Lower lobe of right lung (tissue), 2 donors: ENCODE measurements at regions not wholly inside any gene's neighbourhood (a gene's known extent, or its start where the extent isn't known, plus 50 kb on each side); places are given as distances from the start of the nearest gene placed in this dataset.

Source experiments
- ATAC-seq, 2 donors: fragments of 200-7000 bp; cut with Tn5 transposase; one replicate each; pipeline ENCODE4 v1.9.1; 2020 to 2022; ENCODE audit warnings: mild to moderate bottlenecking in 2 of 2, moderate library complexity in 2 of 2
- DNase-seq: peaks from one replicate; pipeline ENCODE4 v3.0.0-alpha.2; 2020
- H3K27ac ChIP-seq: fragments of 200-600 bp; one replicate; pipeline ENCODE4 v1.8.0; 2022
- H3K27me3 ChIP-seq: fragments of 200-600 bp; one replicate; pipeline ENCODE4 v1.8.0; 2022; ENCODE audit warnings: low read depth
- H3K36me3 ChIP-seq: fragments of 200-600 bp; one replicate; pipeline ENCODE4 v1.8.0; 2022; ENCODE audit warnings: mild to moderate bottlenecking
- H3K4me1 ChIP-seq: fragments of 200-600 bp; one replicate; pipeline ENCODE4 v1.8.0; 2022
- H3K4me3 ChIP-seq: fragments of 200-600 bp; one replicate; pipeline ENCODE4 v1.8.0; 2022; ENCODE audit warnings: mild to moderate bottlenecking
- H3K9me3 ChIP-seq: fragments of 200-600 bp; one replicate; pipeline ENCODE4 v1.8.0; 2022
- CTCF ChIP-seq: fragments of 200-600 bp; IDR thresholded peaks from one replicate; pipeline ENCODE4 v1.8.0; 2022; ENCODE audit warnings: antibody characterized with exemption, mild to moderate bottlenecking
- intact Hi-C: fragments of 100-400 bp; cut with DNase I; formaldehyde crosslinking; loops from one replicate; pipeline ENCODE4 v1.11.0; 2022
- donor health status: DM: no; HTN: yes; CAD: no; lungs with severe emphysema.

GRCh38 chr1:229832695-229833094 is 206.6 kb downstream of the URB2 start:
- ATAC-seq (no peak), DNase-seq (no peak)
- no peaks in the 10 kb centered on the region for H3K36me3 ChIP-seq
- H3K27me3 ChIP-seq: no peaks in the 10 kb centered on the region
- intact Hi-C loops: no loop called here
- H3K4me1 ChIP-seq: no peaks in the 10 kb centered on the region
- H3K27ac ChIP-seq: no peak overlapping the region
- H3K9me3 ChIP-seq: no peaks in the 10 kb centered on the region
- no peak overlapping the region for H3K4me3 ChIP-seq
- no peak for TF ChIP-seq CTCF

DNA sequence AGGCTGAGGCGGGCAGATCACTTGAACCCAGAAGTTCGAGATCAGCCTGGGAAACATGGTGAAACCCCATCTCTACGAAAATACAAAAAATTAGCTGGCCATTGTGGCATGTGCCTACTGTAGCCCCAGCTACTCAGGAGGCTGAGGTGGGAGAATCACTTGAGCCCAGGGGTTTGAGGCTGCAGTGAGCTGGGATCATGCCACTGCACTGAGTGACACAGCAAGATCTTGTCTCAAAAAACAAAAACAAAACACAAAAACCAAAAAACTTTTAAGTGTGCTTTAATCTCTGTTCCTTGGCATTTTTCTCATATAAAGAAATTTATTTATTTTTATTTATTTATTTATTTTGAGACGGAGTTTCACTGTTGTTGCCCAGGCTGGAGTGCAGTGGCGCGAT is 208.2 kb downstream of the URB2 start:
- no peak for DNase-seq
- intact Hi-C loops: no loop called here
- ATAC-seq: no peak

GRCh38 chr1:229835226-229835625 is 209.2 kb downstream of the URB2 start:
- ATAC-seq (no peak), DNase-seq (no peak)
- intact Hi-C loops: no loop called here
- TF ChIP-seq CTCF: no peak
- Histone ChIP-seq H3K4me1 (no peaks in the 10 kb centered on the region), H3K9me3 (no peaks in the 10 kb centered on the region), H3K4me3 (no peak overlapping the region), H3K27me3 (no peaks in the 10 kb centered on the region), H3K36me3 (no peaks in the 10 kb centered on the region), H3K27ac (no peak overlapping the region)

More for the DNA sequence above, 208.2 kb downstream of the URB2 start:
- Histone ChIP-seq H3K9me3 (no peaks in the 10 kb centered on the region), H3K36me3 (no peaks in the 10 kb centered on the region), H3K27me3 (no peaks in the 10 kb centered on the region), H3K4me1 (no peaks in the 10 kb centered on the region), H3K27ac (no peak overlapping the region), H3K4me3 (no peak overlapping the region)
- no peak for TF ChIP-seq CTCF

DNA sequence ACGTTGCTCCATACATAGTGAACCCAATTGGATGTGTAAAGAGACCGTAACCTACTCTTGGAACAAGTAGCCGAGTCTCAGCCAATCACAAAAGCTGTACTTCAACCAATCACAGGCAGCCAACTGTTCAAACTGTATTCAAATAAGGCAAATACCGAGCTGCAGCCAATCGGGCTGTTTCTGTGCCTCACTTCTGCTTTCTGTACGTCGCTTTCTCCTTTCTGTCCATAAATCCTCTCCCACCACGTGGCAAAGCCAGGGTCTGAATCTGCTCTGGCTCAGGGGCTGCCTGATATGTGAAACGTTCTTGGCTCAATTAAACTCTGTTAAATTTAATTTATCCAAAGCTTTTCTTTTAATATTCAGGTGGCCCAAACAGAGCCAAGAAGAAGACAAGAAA is 210.3 kb downstream of the URB2 start:
- no peaks in the 10 kb centered on the region for H3K9me3 ChIP-seq
- no peak for DNase-seq
- H3K36me3 ChIP-seq: no peaks in the 10 kb centered on the region
- no peak for TF ChIP-seq CTCF
- no peak for ATAC-seq
- no peaks in the 10 kb centered on the region for H3K27me3 ChIP-seq
- no peak overlapping the region for H3K27ac ChIP-seq
- H3K4me1 ChIP-seq: no peaks in the 10 kb centered on the region
- no peak overlapping the region for H3K4me3 ChIP-seq
- intact Hi-C loops: no loop called here

- no peaks in the 10 kb centered on the region for H3K4me1 ChIP-seq
- no peaks in the 10 kb centered on the region for H3K9me3 ChIP-seq
- H3K27ac ChIP-seq: no peak overlapping the region
- no peak overlapping the region for H3K4me3 ChIP-seq
- intact Hi-C loops: no loop called here
- no peak for TF ChIP-seq CTCF
- H3K36me3 ChIP-seq: no peaks in the 10 kb centered on the region
- ATAC-seq (no peak), DNase-seq (no peak)
- no peaks in the 10 kb centered on the region for H3K27me3 ChIP-seq
These were observed 212.2 kb downstream of the URB2 start for GRCh38 chr1:229838204-229838603.

DNA sequence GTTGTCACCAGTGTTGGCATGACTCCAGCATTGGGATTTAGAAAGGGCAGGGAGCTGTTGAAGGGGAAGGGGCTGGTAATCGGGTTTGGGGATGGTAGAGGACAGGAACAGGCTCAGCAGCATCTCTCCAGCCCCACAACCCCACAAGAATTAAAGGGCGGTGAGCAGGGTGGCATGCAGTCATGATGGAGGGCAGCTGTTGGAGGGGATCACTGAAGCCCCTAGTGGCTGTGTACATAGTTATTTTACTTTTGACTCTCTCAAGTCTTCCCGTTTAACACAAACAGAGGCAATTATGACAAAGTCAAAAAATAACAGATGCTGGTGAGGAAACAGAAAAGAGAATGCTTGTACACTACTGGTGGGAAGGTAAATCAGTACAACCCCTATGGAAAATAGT is 213.8 kb downstream of the URB2 start:
- Histone ChIP-seq H3K4me3 (no peak overlapping the region), H3K9me3 (no peaks in the 10 kb centered on the region), H3K27ac (no peak overlapping the region), H3K36me3 (no peaks in the 10 kb centered on the region), H3K27me3 (no peaks in the 10 kb centered on the region), H3K4me1 (no peaks in the 10 kb centered on the region)
- no peak for DNase-seq
- no peak for ATAC-seq
- TF ChIP-seq CTCF: no peak
- intact Hi-C loops: no loop called here
